HEK293 (cell line): ENCODE measurements at regions not wholly inside any gene's neighbourhood (a gene's known extent, or its start where the extent isn't known, plus 50 kb on each side); places are given as distances from the start of the nearest gene placed in this dataset.

Experiments used
- CTCF ChIA-PET: fragments of 350-600 bp; formaldehyde crosslinking; extraction: SDS; loops from one replicate; lab custom pipeline; 2021; ENCODE audit warnings: antibody characterized with exemption; lab: Yijun Ruan, JAX
- POLR2A ChIA-PET: fragments of 300-600 bp; formaldehyde crosslinking; extraction: SDS; loops from one replicate; lab custom pipeline; 2020; ENCODE audit warnings: antibody characterized with exemption, inconsistent platforms; lab: Yijun Ruan, JAX
- H3K27ac ChIP-seq: fragments of 200-500 bp; sonication (Bioruptor generic); 2 replicates; pipeline ENCODE4 v1.5.1; 2014; ENCODE audit warnings: low read depth, low read length, control low read depth, inconsistent platforms; ENCODE audit errors: extremely low read depth
- H3K36me3 ChIP-seq, 2 experiments: fragments of 200-500 bp in 1 of 2; sonication (Bioruptor generic) in 1 of 2; 1 replicate in 1 of 2; 2 replicates in 1 of 2; pipeline ENCODE4 v1.5.1; 2014 to 2017; ENCODE audit warnings: inconsistent platforms in 2 of 2, low read length in 2 of 2; ENCODE audit not compliant: control insufficient read depth in 2 of 2, insufficient read depth in 1 of 2
- H3K4me1 ChIP-seq: fragments of 200-500 bp; sonication (Bioruptor generic); 2 replicates; pipeline ENCODE4 v1.5.1; 2014; ENCODE audit warnings: mild to moderate bottlenecking, low read length, inconsistent platforms; ENCODE audit not compliant: control insufficient read depth, insufficient read depth
- H3K4me3 ChIP-seq: 2 replicates; pipeline ENCODE4 v1.5.1; 2011; ENCODE audit warnings: low read depth, mild to moderate bottlenecking, control low read depth, low read length, moderate library complexity
- H3K9me3 ChIP-seq: fragments of 200-500 bp; sonication (Bioruptor generic); 2 replicates; pipeline ENCODE4 v1.5.1; 2014; ENCODE audit warnings: low read depth, low read length, inconsistent platforms; ENCODE audit not compliant: control insufficient read depth, insufficient read depth
- EGR2 ChIP-seq: fragments of 450-650 bp; formaldehyde crosslinking; IDR thresholded peaks from 2 replicates; pipeline ENCODE4 v1.5.1; 2016; ENCODE audit warnings: low read depth, missing biosample characterization, missing genetic modification characterization
- HOXD13 ChIP-seq: sonication (generic); formaldehyde crosslinking; IDR thresholded peaks from 2 replicates; pipeline ENCODE4 v1.8.0; 2022; ENCODE audit warnings: missing genetic modification reagents, borderline replicate concordance
- KLF1 ChIP-seq: fragments of 450-650 bp; formaldehyde crosslinking; IDR thresholded peaks from 2 replicates; pipeline ENCODE4 v1.5.1; 2016; ENCODE audit warnings: missing biosample characterization, missing genetic modification characterization
- RBAK ChIP-seq: fragments of 450-650 bp; formaldehyde crosslinking; IDR thresholded peaks from 2 replicates; pipeline ENCODE4 v1.5.1; 2016; ENCODE audit warnings: missing biosample characterization, missing genetic modification characterization
- SP2 ChIP-seq: fragments of 450-650 bp; formaldehyde crosslinking; IDR thresholded peaks from 2 replicates; pipeline ENCODE4 v1.5.1; 2016; ENCODE audit warnings: missing biosample characterization, missing genetic modification characterization
- SP7 ChIP-seq: fragments of 450-650 bp; formaldehyde crosslinking; IDR thresholded peaks from 2 replicates; pipeline ENCODE4 v1.5.1; 2016; ENCODE audit warnings: missing biosample characterization, missing genetic modification characterization
- TCF7L2 ChIP-seq: IDR thresholded peaks from 2 replicates; pipeline ENCODE4 v1.6.1; 2011; ENCODE audit warnings: low read depth, mild to moderate bottlenecking, inconsistent platforms, low read length, moderate library complexity, borderline replicate concordance
- ZBTB20 ChIP-seq: fragments of 450-650 bp; formaldehyde crosslinking; IDR thresholded peaks from 2 replicates; pipeline ENCODE4 v1.5.1; 2016; ENCODE audit warnings: missing biosample characterization, missing genetic modification characterization
- ZBTB49 ChIP-seq: fragments of 450-650 bp; formaldehyde crosslinking; IDR thresholded peaks from 2 replicates; pipeline ENCODE4 v1.5.1; 2016; ENCODE audit warnings: missing biosample characterization, missing genetic modification characterization, low read depth
- ZFHX2 ChIP-seq: fragments of 450-650 bp; formaldehyde crosslinking; conservative IDR thresholded peaks from 2 replicates; pipeline ENCODE4 v1.5.1; 2016; ENCODE audit warnings: missing biosample characterization, missing genetic modification characterization
- ZNF133 ChIP-seq: fragments of 450-650 bp; formaldehyde crosslinking; IDR thresholded peaks from 2 replicates; pipeline ENCODE4 v1.5.1; 2016; ENCODE audit warnings: missing biosample characterization, missing genetic modification characterization
- ZNF138 ChIP-seq: fragments of 450-650 bp; formaldehyde crosslinking; IDR thresholded peaks from 2 replicates; pipeline ENCODE4 v1.5.1; 2016; ENCODE audit warnings: missing biosample characterization, missing genetic modification characterization, borderline replicate concordance
- ZNF146 ChIP-seq: fragments of 450-650 bp; formaldehyde crosslinking; IDR thresholded peaks from 2 replicates; pipeline ENCODE4 v1.5.1; 2016; ENCODE audit warnings: missing biosample characterization, missing genetic modification characterization
- ZNF157 ChIP-seq: fragments of 450-650 bp; formaldehyde crosslinking; IDR thresholded peaks from 2 replicates; pipeline ENCODE4 v1.5.1; 2016; ENCODE audit warnings: missing biosample characterization, missing genetic modification characterization
- ZNF19 ChIP-seq: fragments of 450-650 bp; formaldehyde crosslinking; IDR thresholded peaks from 2 replicates; pipeline ENCODE4; 2016; ENCODE audit warnings: missing biosample characterization, missing genetic modification characterization, low read depth
- ZNF239 ChIP-seq: fragments of 450-650 bp; formaldehyde crosslinking; IDR thresholded peaks from 2 replicates; pipeline ENCODE4 v1.5.1; 2016; ENCODE audit warnings: missing biosample characterization, missing genetic modification characterization
- ZNF266 ChIP-seq: fragments of 450-650 bp; formaldehyde crosslinking; IDR thresholded peaks from 2 replicates; pipeline ENCODE4 v1.5.1; 2016; ENCODE audit warnings: missing biosample characterization, missing genetic modification characterization, low read depth
- ZNF274 ChIP-seq, 2 experiments: fragments of 200-500 bp in 1 of 2; fragments of 450-650 bp in 1 of 2; sonication (Bioruptor generic) in 1 of 2; formaldehyde crosslinking in 1 of 2; IDR thresholded peaks; 2 replicates each; pipeline versions ENCODE4 v1.5.1 to v1.6.1; 2014 to 2016; ENCODE audit warnings: borderline replicate concordance in 1 of 2, inconsistent platforms in 1 of 2, low read length in 1 of 2, missing biosample characterization in 1 of 2, missing genetic modification characterization in 1 of 2
- ZNF324 ChIP-seq: fragments of 450-650 bp; formaldehyde crosslinking; IDR thresholded peaks from 2 replicates; pipeline ENCODE4 v1.5.1; 2016; ENCODE audit warnings: missing biosample characterization, missing genetic modification characterization
- ZNF391 ChIP-seq: fragments of 450-650 bp; formaldehyde crosslinking; IDR thresholded peaks from 2 replicates; pipeline ENCODE4 v1.5.1; 2016; ENCODE audit warnings: low read depth, missing biosample characterization, missing genetic modification characterization, borderline replicate concordance
- ZNF514 ChIP-seq: fragments of 450-650 bp; formaldehyde crosslinking; IDR thresholded peaks from 2 replicates; pipeline ENCODE4 v1.5.1; 2016; ENCODE audit warnings: missing biosample characterization, missing genetic modification characterization
- ZNF529 ChIP-seq: fragments of 450-650 bp; formaldehyde crosslinking; IDR thresholded peaks from 2 replicates; pipeline ENCODE4 v1.5.1; 2017; ENCODE audit warnings: missing genetic modification characterization, missing biosample characterization; ENCODE audit not compliant: insufficient replicate concordance
- ZNF530 ChIP-seq: fragments of 450-650 bp; formaldehyde crosslinking; IDR thresholded peaks from 2 replicates; pipeline ENCODE4 v1.5.1; 2016; ENCODE audit warnings: low read depth, missing biosample characterization, missing genetic modification characterization
- ZNF571 ChIP-seq: fragments of 450-650 bp; formaldehyde crosslinking; IDR thresholded peaks from 2 replicates; pipeline ENCODE4 v1.5.0; 2017; ENCODE audit warnings: missing biosample characterization, missing genetic modification characterization
- ZNF610 ChIP-seq: fragments of 450-650 bp; formaldehyde crosslinking; IDR thresholded peaks from 2 replicates; pipeline ENCODE4 v1.5.1; 2016; ENCODE audit warnings: missing biosample characterization, missing genetic modification characterization, borderline replicate concordance
- ZNF645 ChIP-seq: fragments of 450-650 bp; formaldehyde crosslinking; IDR thresholded peaks from 2 replicates; pipeline ENCODE4; 2016; ENCODE audit warnings: missing biosample characterization, missing genetic modification characterization
- ZNF654 ChIP-seq: fragments of 450-650 bp; formaldehyde crosslinking; IDR thresholded peaks from 2 replicates; pipeline ENCODE4 v1.5.1; 2016; ENCODE audit warnings: low read depth, missing biosample characterization, missing genetic modification characterization
- ZNF785 ChIP-seq: fragments of 450-650 bp; formaldehyde crosslinking; IDR thresholded peaks from 2 replicates; pipeline ENCODE4 v1.5.1; 2016; ENCODE audit warnings: missing biosample characterization, missing genetic modification characterization
- ZNF837 ChIP-seq: fragments of 450-650 bp; formaldehyde crosslinking; IDR thresholded peaks from 2 replicates; pipeline ENCODE4 v1.5.1; 2016; ENCODE audit warnings: missing biosample characterization, missing genetic modification characterization
- TF ChIP-seq, protein P1 (sequence below): IDR thresholded peaks from 2 replicates; pipeline ENCODE4 v1.6.1; 2011; ENCODE audit warnings: mild to moderate bottlenecking, low read depth, low read length, borderline replicate concordance
- TF ChIP-seq, protein P2 (sequence below): fragments of 450-650 bp; formaldehyde crosslinking; IDR thresholded peaks from 2 replicates; pipeline ENCODE4 v1.5.0; 2017; ENCODE audit warnings: missing biosample characterization, missing genetic modification characterization, borderline replicate concordance

- TF ChIP-seq ZNF324 (tag by site-specific recombination) (no peak), ZNF571 (no peak), ZNF391 (tag by site-specific recombination) (no peak), RBAK (tag by site-specific recombination) (no peak), SP7 (tag by site-specific recombination) (no peak)
Observed at GRCh38 chr16:59697761-59698160, 963.6 kb upstream of the GOT2 start (continued).

GRCh38 chr16:59697236-59697635 is 963.1 kb upstream of the GOT2 start:
- Histone ChIP-seq H3K9me3 (no peaks in the 10 kb centered on the region), H3K4me1 (no peaks in the 10 kb centered on the region), H3K4me3 (no peak overlapping the region), H3K27ac (no peak overlapping the region), H3K36me3 (no peaks in the 10 kb centered on the region)
- ChIA-PET CTCF (interaction anchor here (0.6 kb wide), 1 partner anchor 66 kb away, joined by 5 read pairs; no protein-coding TSS in a partner anchor), POLR2A (no interaction called here)
- no peak for TF ChIP-seq ZNF645
- no peak for TF ChIP-seq ZNF133 (tag by site-specific recombination)
- TF ChIP-seq, protein P1, sequence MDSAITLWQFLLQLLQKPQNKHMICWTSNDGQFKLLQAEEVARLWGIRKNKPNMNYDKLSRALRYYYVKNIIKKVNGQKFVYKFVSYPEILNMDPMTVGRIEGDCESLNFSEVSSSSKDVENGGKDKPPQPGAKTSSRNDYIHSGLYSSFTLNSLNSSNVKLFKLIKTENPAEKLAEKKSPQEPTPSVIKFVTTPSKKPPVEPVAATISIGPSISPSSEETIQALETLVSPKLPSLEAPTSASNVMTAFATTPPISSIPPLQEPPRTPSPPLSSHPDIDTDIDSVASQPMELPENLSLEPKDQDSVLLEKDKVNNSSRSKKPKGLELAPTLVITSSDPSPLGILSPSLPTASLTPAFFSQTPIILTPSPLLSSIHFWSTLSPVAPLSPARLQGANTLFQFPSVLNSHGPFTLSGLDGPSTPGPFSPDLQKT: no peak
- no peak for TF ChIP-seq ZNF138
- TF ChIP-seq ZNF785: no peak
- TF ChIP-seq ZNF654: no peak
- no peak for TF ChIP-seq ZNF266 (tag by site-specific recombination)
- TF ChIP-seq ZNF530 (tag by site-specific recombination): no peak
- TF ChIP-seq SP2 (tag by site-specific recombination): no peak
- no peak for TF ChIP-seq ZNF19 (tag by site-specific recombination)
- TF ChIP-seq ZBTB49: no peak
- no peak for TF ChIP-seq ZBTB20 (tag by site-specific recombination)
- no peak for TF ChIP-seq ZNF274 (IDR thresholded peaks at IDR 0.05; ENCODE audit: low read length)
- no peak for TF ChIP-seq ZNF274 (tag by site-specific recombination; IDR thresholded peaks at IDR 0.05; ENCODE audit: borderline replicate concordance)
- TF ChIP-seq EGR2: no peak
- TF ChIP-seq TCF7L2: no peak

GRCh38 chr16:59696495-59696894 is 962.4 kb upstream of the GOT2 start:
- no peak overlapping the region for H3K4me3 ChIP-seq
- ChIA-PET CTCF (interaction anchor here (0.6 kb wide), 1 partner anchor 65 kb away, joined by 5 read pairs; no protein-coding TSS in a partner anchor), POLR2A (no interaction called here)
- TF ChIP-seq ZNF837 (tag by site-specific recombination) (no peak), ZFHX2 (no peak), ZNF514 (tag by site-specific recombination) (no peak), ZNF239 (tag by site-specific recombination) (no peak), HOXD13 (CRISPR knock-in tag) (no peak), ZNF529 (tag by site-specific recombination) (no peak), KLF1 (tag by site-specific recombination) (no peak), ZNF610 (tag by site-specific recombination) (no peak), ZNF157 (tag by site-specific recombination) (no peak), ZNF146 (tag by site-specific recombination) (no peak)
- TF ChIP-seq, protein P2, sequence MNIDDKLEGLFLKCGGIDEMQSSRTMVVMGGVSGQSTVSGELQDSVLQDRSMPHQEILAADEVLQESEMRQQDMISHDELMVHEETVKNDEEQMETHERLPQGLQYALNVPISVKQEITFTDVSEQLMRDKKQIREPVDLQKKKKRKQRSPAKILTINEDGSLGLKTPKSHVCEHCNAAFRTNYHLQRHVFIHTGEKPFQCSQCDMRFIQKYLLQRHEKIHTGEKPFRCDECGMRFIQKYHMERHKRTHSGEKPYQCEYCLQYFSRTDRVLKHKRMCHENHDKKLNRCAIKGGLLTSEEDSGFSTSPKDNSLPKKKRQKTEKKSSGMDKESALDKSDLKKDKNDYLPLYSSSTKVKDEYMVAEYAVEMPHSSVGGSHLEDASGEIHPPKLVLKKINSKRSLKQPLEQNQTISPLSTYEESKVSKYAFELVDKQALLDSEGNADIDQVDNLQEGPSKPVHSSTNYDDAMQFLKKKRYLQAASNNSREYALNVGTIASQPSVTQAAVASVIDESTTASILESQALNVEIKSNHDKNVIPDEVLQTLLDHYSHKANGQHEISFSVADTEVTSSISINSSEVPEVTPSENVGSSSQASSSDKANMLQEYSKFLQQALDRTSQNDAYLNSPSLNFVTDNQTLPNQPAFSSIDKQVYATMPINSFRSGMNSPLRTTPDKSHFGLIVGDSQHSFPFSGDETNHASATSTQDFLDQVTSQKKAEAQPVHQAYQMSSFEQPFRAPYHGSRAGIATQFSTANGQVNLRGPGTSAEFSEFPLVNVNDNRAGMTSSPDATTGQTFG: no peak

More at GRCh38 chr16:59696495-59696894, 962.4 kb upstream of the GOT2 start:
- no peaks in the 10 kb centered on the region for H3K4me1 ChIP-seq
- H3K9me3 ChIP-seq: no peaks in the 10 kb centered on the region
- no peaks in the 10 kb centered on the region for H3K36me3 ChIP-seq
- no peak overlapping the region for H3K27ac ChIP-seq
